ENCODE measurements at regions not wholly inside any gene's neighbourhood (a gene's known extent, or its start where the extent isn't known, plus 50 kb on each side); places are given as distances from the start of the nearest gene placed in this dataset.

DNA sequence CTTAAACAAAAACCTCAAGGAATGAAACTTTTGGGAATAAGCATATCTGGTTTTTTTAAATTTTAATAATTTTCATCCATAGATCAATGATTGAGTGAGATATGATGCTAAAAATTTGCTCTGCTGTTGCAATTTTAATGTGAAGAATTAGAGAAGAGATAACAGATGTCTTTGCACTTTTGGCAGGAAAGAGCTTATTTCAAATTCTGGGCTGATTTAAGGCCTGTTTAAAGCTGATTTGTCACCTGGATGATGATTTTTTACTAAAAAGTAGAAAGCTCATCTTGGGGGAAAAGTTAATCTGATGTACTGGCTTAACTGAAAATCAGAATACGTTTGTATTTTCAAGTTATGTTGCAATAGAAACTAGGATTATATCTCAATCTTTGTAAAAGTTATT, 268.9 kb upstream of the NOVA1 start:
- ChIA-PET CTCF (no interaction called here), POLR2A (no interaction called here)
- no peaks in the 10 kb centered on the region for H3K36me3 ChIP-seq (ENCODE audit: control insufficient read depth in 2 of 2, insufficient read depth in 1 of 2, low read length in 2 of 2)
- no peak for TF ChIP-seq ZFHX2 (tag by site-specific recombination; conservative IDR thresholded peaks at IDR 0.05)
- no peak for TF ChIP-seq SCRT2 (tag by site-specific recombination; IDR thresholded peaks at IDR 0.05)
- TF ChIP-seq ZSCAN16 (tag by site-specific recombination; IDR thresholded peaks at IDR 0.05) = no peak
- no peak for TF ChIP-seq ZNF558 (tag by site-specific recombination; IDR thresholded peaks at IDR 0.05)
- TF ChIP-seq, protein P1, sequence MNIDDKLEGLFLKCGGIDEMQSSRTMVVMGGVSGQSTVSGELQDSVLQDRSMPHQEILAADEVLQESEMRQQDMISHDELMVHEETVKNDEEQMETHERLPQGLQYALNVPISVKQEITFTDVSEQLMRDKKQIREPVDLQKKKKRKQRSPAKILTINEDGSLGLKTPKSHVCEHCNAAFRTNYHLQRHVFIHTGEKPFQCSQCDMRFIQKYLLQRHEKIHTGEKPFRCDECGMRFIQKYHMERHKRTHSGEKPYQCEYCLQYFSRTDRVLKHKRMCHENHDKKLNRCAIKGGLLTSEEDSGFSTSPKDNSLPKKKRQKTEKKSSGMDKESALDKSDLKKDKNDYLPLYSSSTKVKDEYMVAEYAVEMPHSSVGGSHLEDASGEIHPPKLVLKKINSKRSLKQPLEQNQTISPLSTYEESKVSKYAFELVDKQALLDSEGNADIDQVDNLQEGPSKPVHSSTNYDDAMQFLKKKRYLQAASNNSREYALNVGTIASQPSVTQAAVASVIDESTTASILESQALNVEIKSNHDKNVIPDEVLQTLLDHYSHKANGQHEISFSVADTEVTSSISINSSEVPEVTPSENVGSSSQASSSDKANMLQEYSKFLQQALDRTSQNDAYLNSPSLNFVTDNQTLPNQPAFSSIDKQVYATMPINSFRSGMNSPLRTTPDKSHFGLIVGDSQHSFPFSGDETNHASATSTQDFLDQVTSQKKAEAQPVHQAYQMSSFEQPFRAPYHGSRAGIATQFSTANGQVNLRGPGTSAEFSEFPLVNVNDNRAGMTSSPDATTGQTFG (tag by site-specific recombination; IDR thresholded peaks at IDR 0.05; ENCODE audit: borderline replicate concordance) = no peak
- TF ChIP-seq ZNF133 (tag by site-specific recombination; IDR thresholded peaks at IDR 0.05) = no peak
- no peak for TF ChIP-seq ZBTB17 (tag by site-specific recombination; IDR thresholded peaks at IDR 0.05)
- TF ChIP-seq ZBTB48 (tag by site-specific recombination; IDR thresholded peaks at IDR 0.05) = no peak
- TF ChIP-seq BCL11A (tag by site-specific recombination; IDR thresholded peaks at IDR 0.05; ENCODE audit: low read depth) = no peak
- no peak for TF ChIP-seq OVOL3 (tag by site-specific recombination; IDR thresholded peaks at IDR 0.05)
- TF ChIP-seq, protein P2, sequence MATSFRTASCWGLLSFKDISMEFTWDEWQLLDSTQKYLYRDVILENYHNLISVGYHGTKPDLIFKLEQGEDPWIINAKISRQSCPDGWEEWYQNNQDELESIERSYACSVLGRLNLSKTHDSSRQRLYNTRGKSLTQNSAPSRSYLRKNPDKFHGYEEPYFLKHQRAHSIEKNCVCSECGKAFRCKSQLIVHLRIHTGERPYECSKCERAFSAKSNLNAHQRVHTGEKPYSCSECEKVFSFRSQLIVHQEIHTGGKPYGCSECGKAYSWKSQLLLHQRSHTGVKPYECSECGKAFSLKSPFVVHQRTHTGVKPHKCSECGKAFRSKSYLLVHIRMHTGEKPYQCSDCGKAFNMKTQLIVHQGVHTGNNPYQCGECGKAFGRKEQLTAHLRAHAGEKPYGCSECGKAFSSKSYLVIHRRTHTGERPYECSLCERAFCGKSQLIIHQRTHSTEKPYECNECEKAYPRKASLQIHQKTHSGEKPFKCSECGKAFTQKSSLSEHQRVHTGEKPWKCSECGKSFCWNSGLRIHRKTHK (tag by site-specific recombination; IDR thresholded peaks at IDR 0.05) = no peak
- no peak for TF ChIP-seq ZBTB7A (tag by site-specific recombination; IDR thresholded peaks at IDR 0.05; ENCODE audit: low read depth)
- no peak for TF ChIP-seq ZNF221 (tag by site-specific recombination; IDR thresholded peaks at IDR 0.05; ENCODE audit: borderline replicate concordance)
- TF ChIP-seq ZNF112 (tag by site-specific recombination; IDR thresholded peaks at IDR 0.05) = no peak
- TF ChIP-seq HOXC10 (CRISPR knock-in tag; IDR thresholded peaks at IDR 0.05) = no peak
- TF ChIP-seq SP3 (tag by site-specific recombination; IDR thresholded peaks at IDR 0.05) = no peak
- H3K4me3 ChIP-seq (ENCODE audit: low read depth, low read length) = no peak overlapping the region
- no peaks in the 10 kb centered on the region for H3K9me3 ChIP-seq (ENCODE audit: control insufficient read depth, insufficient read depth, low read depth, low read length)
- no peak overlapping the region for H3K27ac ChIP-seq (ENCODE audit: extremely low read depth, low read depth, low read length)
- no peaks in the 10 kb centered on the region for H3K4me1 ChIP-seq (ENCODE audit: control insufficient read depth, insufficient read depth, low read length)

DNA sequence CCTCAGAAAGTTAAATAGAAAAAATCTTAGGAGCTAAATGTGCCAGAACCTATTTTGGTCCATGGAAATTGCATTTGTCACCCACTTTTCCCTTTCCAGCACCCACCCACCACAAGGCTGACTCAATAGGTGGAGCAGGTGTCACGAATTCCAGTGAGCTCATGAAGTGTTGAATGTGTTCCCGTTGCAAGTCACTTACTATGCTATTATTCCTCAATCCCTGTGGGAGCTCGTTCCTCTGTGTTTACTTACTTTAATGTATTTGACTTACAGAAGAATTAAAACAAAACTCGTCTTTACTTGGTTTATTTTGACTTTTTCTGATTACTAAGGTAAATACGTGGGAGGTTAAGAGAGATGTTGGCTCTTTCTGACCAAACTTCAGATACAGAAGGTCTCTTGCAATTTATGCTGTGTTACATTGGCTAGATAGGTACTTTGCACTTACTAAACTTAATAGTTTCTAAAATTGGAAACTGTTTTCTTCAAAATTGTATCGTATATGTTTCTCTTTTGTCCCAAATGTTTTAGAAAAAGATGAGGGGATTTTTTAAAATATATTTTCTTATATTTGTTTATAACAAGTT, 269.4 kb upstream of the NOVA1 start:
- CTCF ChIA-PET = no interaction called here
- POLR2A ChIA-PET = no interaction called here
- H3K27ac ChIP-seq (ENCODE audit: extremely low read depth, low read depth, low read length) = no peak overlapping the region

More for the DNA sequence above, 269.4 kb upstream of the NOVA1 start:
- Histone ChIP-seq H3K9me3 (ENCODE audit: control insufficient read depth, insufficient read depth, low read depth, low read length) (no peaks in the 10 kb centered on the region), H3K4me1 (ENCODE audit: control insufficient read depth, insufficient read depth, low read length) (no peaks in the 10 kb centered on the region), H3K36me3 (ENCODE audit: control insufficient read depth in 2 of 2, insufficient read depth in 1 of 2, low read length in 2 of 2) (no peaks in the 10 kb centered on the region), H3K4me3 (ENCODE audit: low read depth, low read length) (no peak overlapping the region)
- TF ChIP-seq, protein P3, sequence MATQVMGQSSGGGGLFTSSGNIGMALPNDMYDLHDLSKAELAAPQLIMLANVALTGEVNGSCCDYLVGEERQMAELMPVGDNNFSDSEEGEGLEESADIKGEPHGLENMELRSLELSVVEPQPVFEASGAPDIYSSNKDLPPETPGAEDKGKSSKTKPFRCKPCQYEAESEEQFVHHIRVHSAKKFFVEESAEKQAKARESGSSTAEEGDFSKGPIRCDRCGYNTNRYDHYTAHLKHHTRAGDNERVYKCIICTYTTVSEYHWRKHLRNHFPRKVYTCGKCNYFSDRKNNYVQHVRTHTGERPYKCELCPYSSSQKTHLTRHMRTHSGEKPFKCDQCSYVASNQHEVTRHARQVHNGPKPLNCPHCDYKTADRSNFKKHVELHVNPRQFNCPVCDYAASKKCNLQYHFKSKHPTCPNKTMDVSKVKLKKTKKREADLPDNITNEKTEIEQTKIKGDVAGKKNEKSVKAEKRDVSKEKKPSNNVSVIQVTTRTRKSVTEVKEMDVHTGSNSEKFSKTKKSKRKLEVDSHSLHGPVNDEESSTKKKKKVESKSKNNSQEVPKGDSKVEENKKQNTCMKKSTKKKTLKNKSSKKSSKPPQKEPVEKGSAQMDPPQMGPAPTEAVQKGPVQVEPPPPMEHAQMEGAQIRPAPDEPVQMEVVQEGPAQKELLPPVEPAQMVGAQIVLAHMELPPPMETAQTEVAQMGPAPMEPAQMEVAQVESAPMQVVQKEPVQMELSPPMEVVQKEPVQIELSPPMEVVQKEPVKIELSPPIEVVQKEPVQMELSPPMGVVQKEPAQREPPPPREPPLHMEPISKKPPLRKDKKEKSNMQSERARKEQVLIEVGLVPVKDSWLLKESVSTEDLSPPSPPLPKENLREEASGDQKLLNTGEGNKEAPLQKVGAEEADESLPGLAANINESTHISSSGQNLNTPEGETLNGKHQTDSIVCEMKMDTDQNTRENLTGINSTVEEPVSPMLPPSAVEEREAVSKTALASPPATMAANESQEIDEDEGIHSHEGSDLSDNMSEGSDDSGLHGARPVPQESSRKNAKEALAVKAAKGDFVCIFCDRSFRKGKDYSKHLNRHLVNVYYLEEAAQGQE (tag by site-specific recombination; IDR thresholded peaks at IDR 0.05) = no peak
- TF ChIP-seq, protein P4, sequence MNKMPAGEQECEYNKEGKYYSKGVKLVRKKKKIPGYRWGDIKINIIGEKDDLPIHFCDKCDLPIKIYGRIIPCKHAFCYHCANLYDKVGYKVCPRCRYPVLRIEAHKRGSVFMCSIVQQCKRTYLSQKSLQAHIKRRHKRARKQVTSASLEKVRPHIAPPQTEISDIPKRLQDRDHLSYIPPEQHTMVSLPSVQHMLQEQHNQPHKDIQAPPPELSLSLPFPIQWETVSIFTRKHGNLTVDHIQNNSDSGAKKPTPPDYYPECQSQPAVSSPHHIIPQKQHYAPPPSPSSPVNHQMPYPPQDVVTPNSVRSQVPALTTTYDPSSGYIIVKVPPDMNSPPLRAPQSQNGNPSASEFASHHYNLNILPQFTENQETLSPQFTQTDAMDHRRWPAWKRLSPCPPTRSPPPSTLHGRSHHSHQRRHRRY (tag by site-specific recombination; IDR thresholded peaks at IDR 0.05) = no peak
- no peak for TF ChIP-seq ZNF341 (tag by site-specific recombination; IDR thresholded peaks at IDR 0.05; ENCODE audit: low read depth)
- TF ChIP-seq ZNF548 (tag by site-specific recombination; IDR thresholded peaks at IDR 0.05) = no peak
- TF ChIP-seq, protein P5, sequence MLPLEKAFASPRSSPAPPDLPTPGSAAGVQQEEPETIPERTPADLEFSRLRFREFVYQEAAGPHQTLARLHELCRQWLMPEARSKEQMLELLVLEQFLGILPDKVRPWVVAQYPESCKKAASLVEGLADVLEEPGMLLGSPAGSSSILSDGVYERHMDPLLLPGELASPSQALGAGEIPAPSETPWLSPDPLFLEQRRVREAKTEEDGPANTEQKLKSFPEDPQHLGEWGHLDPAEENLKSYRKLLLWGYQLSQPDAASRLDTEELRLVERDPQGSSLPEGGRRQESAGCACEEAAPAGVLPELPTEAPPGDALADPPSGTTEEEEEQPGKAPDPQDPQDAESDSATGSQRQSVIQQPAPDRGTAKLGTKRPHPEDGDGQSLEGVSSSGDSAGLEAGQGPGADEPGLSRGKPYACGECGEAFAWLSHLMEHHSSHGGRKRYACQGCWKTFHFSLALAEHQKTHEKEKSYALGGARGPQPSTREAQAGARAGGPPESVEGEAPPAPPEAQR (tag by site-specific recombination; IDR thresholded peaks at IDR 0.05) = no peak
- TF ChIP-seq, protein P2 (tag by site-specific recombination; IDR thresholded peaks at IDR 0.05) = no peak
- TF ChIP-seq GFI1B (tag by site-specific recombination; IDR thresholded peaks at IDR 0.05) = no peak
- TF ChIP-seq ZNF175 (tag by site-specific recombination; IDR thresholded peaks at IDR 0.05) = no peak
- TF ChIP-seq ZNF707 (tag by site-specific recombination; IDR thresholded peaks at IDR 0.05) = no peak

All from HEK293 (cell line).